SJSA1 (cell line): ENCODE measurements at regions not wholly inside any gene's neighbourhood (a gene's known extent, or its start where the extent isn't known, plus 50 kb on each side); places are given as distances from the start of the nearest gene placed in this dataset.
A peak's percentile ranks its signal among the peaks of the same experiment; 100 is the strongest.
"Not testable (repeated sequence)": the region's sequence is repeated elsewhere in the genome, so short reads cannot be mapped to it uniquely, and the experiment has no call there.

Source experiments
- DNase-seq, 2 experiments: peaks; one replicate each; pipeline ENCODE4 v3.0.0-alpha.2; 2015 to 2020; ENCODE audit warnings: low spot score in 2 of 2, low read depth in 1 of 2
- H3K27ac ChIP-seq: fragments of 250-450 bp; sonication (Bioruptor Pico); 2 replicates; pipeline ENCODE4 v1.5.1; 2020; ENCODE audit warnings: mild to moderate bottlenecking, moderate library complexity
- H3K27me3 ChIP-seq: fragments of 250-450 bp; sonication (Bioruptor Pico); replicated peaks from 2 replicates; pipeline ENCODE4 v1.5.1; 2020; ENCODE audit warnings: mild to moderate bottlenecking, moderate library complexity
- H3K36me3 ChIP-seq: fragments of 250-450 bp; sonication (Bioruptor Pico); 2 replicates; pipeline ENCODE4 v1.5.1; 2020; ENCODE audit warnings: mild to moderate bottlenecking
- H3K4me1 ChIP-seq: fragments of 250-450 bp; sonication (Bioruptor Pico); replicated peaks from 2 replicates; pipeline ENCODE4 v1.6.1; 2021; ENCODE audit warnings: mild to moderate bottlenecking
- H3K4me3 ChIP-seq: fragments of 250-450 bp; sonication (Bioruptor Pico); 2 replicates; pipeline ENCODE4 v1.5.1; 2020; ENCODE audit warnings: mild to moderate bottlenecking
- H3K9me3 ChIP-seq: fragments of 250-450 bp; sonication (Bioruptor Pico); replicated peaks from 2 replicates; pipeline ENCODE4 v1.5.1; 2020; ENCODE audit warnings: mild to moderate bottlenecking

DNA sequence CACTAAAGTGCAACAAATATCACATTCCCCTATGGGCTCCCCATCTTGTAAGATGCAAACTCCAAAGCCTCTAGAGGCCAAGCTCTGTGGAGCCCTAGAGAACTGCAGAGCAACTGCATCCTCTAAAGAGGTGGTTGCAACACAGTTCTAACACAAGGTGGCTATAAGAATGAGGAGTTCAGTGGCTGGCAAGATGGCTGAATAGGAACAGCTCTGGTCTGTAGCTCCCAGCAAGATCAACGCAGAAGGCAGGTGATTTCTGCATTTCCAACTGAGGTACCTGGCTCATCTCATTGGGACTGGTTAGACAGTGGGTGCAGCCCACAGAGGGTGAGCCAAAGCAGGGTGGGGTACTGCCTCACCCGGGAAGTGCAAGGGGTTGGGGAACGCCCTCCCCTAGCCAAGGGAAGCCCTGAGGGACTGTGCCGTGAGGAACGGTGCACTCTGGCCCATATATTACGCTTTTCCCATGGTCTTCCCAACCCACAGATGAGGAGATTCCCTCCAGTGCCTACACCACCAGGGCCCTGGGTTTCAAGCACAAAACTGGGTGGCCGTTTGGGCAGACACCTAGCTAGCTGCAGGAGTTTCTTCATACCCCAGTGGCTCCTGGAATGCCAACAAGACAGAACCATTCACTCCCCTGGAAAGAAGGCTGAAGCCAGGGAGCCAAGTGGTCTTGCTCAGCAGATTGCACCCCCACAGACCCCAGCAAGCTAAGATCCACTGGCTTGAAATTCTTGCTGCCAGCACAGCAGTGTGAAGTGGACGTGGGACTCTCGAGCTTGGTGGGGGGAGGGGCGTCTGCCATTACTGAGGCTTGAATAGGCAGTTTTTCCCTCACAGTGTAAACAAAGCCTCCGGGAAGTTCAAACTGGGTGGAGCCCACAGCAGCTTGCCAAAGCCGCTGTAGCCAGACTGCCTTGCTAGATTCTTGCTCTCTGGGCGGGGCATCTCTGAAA, 188.6 kb upstream of the EGLN3 start:
- H3K36me3 ChIP-seq, H3K4me3 ChIP-seq, H3K27me3 ChIP-seq, H3K27ac ChIP-seq, H3K4me1 ChIP-seq, H3K9me3 ChIP-seq: not testable (repeated sequence)
- peak; percentile 42 to 67 for DNase-seq

DNA sequence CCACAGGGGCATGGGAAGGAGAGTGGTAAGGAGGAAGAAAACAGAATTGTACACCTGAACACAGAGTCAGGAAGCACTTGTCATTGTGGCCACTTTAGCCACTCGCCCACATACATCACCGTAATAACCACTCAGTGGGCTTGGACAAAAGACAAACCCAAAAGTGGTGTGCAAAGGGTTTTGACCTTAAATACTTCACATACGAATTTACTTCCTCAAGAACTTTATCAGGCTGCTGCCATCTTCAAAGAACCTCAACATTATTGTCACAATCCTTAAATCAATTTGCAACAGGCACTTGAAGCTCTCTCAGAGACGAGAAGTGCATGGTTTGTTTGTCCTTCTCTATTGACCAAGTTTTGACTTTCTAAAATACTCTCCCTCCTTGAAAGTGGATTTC, 187.3 kb upstream of the EGLN3 start:
- no peak for DNase-seq
- Histone ChIP-seq H3K4me3 (no peak overlapping the region), H3K4me1 (peaks cover 9% of the 10 kb centered on the region), H3K27me3 (no peaks in the 10 kb centered on the region), H3K36me3 (no peaks in the 10 kb centered on the region), H3K9me3 (no peaks in the 10 kb centered on the region), H3K27ac (no peak overlapping the region)

DNA sequence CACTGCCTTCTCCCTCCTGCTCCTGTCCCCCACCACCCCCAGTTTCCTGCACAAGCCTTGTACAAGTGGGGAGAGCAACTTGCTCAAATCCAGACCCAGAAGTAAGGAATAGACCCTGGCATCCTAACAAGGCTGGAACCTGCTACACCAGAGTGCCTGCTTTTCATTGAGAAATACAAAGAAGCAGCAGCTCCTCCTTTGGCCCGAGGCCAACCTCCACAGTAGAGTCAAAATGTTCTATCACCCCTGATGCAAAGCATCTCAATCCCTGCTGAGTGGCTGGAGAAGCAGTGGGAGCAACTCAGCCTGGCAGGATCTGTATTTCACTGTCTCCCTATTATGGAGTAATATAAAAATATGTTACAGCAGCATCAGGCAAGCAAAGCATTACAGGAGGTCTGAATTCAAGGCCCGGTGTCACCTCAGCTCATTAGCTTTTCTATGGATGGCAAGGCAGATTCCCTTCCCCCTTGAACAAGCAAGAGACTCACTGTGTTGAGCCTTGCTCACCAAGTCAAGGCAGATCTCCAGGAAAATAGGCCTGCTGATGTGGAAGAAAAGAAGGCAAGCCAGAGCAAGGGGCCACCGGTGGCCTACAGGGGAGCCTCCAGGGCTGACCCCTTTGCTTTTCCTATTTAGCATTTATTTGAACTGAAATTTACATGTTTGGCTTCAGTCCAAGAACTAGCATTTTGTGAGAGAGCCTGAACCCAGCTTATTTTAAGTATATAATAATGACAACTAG, 186.3 kb upstream of the EGLN3 start:
- H3K36me3 ChIP-seq = no peaks in the 10 kb centered on the region
- no peaks in the 10 kb centered on the region for H3K27me3 ChIP-seq
- H3K27ac ChIP-seq = no peak overlapping the region
- H3K4me3 ChIP-seq = no peak overlapping the region
- H3K4me1 ChIP-seq = peaks cover 9% of the 10 kb centered on the region
- no peak for DNase-seq
- H3K9me3 ChIP-seq = no peaks in the 10 kb centered on the region

DNA sequence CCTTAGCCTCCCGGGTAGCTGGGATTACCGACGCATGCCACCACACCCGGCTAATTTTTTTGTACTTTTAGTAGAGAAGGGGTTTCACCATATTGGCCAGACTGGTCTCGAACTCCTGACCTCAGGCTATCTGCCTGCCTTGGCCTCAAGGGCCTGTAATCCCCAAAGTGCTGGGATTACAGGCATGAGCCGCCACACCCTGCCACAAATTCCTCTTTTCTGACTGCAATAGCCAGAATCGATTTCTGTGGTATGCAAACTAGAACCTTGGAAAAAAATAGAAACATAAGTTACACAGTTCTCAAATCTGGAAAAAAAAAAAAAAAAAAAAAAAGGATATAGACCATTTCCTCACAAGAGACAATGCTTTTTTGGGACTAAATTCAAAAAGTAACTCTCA, 184.6 kb upstream of the EGLN3 start:
- no peak overlapping the region for H3K4me3 ChIP-seq
- H3K4me1 ChIP-seq = peaks cover 9% of the 10 kb centered on the region
- H3K36me3 ChIP-seq = no peaks in the 10 kb centered on the region
- H3K27ac ChIP-seq = no peak overlapping the region
- no peak for DNase-seq
- no peaks in the 10 kb centered on the region for H3K9me3 ChIP-seq
- H3K27me3 ChIP-seq = no peaks in the 10 kb centered on the region

DNA sequence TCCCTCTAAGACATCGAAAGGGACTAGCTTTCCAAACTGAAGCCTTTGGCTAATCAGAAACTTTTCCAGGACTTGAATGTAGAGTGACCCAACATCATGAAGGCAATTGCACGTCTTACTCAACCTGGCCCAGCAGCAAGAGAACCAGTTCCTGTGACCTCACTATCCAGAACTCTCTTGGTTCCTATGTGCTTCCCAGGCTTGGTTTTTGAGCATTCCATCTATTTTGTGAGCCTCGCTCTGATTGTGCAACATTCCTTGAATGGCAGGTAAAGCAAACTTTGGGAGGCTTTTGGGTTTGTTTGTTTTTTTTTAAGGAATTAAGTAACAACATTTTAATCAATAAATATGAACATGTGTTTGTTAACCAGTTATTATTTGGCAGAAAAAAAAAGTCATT, 183.6 kb upstream of the EGLN3 start:
- no peaks in the 10 kb centered on the region for H3K27me3 ChIP-seq
- H3K4me1 ChIP-seq = peaks cover 3% of the 10 kb centered on the region
- no peaks in the 10 kb centered on the region for H3K36me3 ChIP-seq
- H3K9me3 ChIP-seq = no peaks in the 10 kb centered on the region
- DNase-seq = no peak
- H3K27ac ChIP-seq = no peak overlapping the region
- H3K4me3 ChIP-seq = no peak overlapping the region

DNA sequence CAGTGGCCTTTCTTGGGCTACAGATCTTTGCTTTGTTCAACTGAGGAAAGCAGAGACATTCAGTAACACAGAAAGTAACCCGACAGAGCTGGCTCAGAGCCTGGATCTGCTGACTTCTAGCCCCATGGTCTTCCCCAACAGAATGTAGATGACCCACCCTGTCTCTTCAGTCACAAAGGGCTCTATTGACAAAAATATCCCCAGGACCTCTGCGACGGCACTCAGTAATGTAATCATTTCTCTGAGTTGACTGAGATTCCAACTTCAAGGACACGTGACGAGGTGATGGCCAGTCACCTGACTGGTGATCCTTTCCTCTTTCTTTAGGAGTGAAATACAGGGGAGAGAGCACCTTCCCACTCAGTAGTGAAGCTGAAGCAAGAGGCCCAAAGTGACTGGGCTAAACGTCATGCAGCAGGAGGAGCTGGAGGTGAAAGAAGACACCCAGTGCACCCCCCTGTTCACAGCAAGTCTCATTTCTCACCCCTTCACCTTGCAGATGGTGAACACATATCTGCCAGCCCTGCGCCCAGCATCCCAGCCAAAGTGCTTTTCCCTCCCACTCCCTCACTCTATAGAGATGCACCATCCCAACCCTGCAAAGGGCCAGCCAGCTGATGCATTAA, 179.2 kb upstream of the EGLN3 start:
- Histone ChIP-seq H3K27ac (no peak overlapping the region), H3K4me3 (no peak overlapping the region)

DNA sequence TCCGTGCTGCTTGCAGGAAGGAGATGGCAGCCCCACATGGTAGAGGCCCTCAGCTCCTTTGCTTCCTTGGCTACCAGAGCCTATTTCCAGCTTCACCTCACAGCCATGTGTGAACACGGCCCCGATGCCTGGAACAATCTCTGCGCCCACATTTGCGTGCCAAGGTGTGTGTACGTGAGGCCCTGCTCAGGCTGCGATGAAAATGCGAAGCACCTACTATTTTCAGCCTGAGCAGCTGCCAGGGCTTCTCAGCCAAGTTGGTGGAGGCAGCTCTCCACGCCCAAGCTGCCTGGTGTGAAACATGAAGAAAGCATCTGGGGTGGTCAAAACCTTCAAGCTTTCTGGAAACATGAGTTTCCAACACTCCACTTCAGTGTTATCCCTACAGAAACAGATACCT, 177.8 kb upstream of the EGLN3 start:
- H3K9me3 ChIP-seq = no peaks in the 10 kb centered on the region
- no peaks in the 10 kb centered on the region; the same call in none of the 2 replicates for H3K4me1 ChIP-seq
- H3K4me3 ChIP-seq = no peak overlapping the region
- H3K27ac ChIP-seq = no peak overlapping the region
- no peaks in the 10 kb centered on the region for H3K36me3 ChIP-seq
- no peaks in the 10 kb centered on the region for H3K27me3 ChIP-seq
- no peak for DNase-seq

More for the DNA sequence above, 179.2 kb upstream of the EGLN3 start:
- DNase-seq = no peak
- Histone ChIP-seq H3K9me3 (no peaks in the 10 kb centered on the region), H3K4me1 (no peaks in the 10 kb centered on the region; the same call in none of the 2 replicates), H3K36me3 (no peaks in the 10 kb centered on the region), H3K27me3 (no peaks in the 10 kb centered on the region)

DNA sequence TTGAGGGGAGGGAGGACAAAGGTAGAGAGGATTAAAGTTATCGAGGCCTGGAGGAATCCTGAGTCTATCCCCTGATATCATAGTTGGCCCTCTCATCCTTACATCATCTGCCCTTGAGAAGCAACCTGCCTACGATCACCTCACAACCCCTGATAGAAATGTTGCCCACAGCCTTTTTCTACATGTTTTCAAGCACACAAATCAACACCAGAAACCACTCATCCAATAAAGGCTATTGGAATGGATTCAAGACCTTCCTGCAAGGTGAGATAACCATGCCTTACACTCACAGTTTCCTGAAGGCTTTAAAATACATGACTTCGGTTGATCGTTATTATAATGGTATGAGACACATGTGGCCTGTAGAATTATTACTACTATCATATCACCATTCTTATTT, 175.7 kb upstream of the EGLN3 start:
- Histone ChIP-seq H3K4me3 (no peak overlapping the region), H3K27me3 (no peaks in the 10 kb centered on the region), H3K36me3 (no peaks in the 10 kb centered on the region), H3K27ac (no peak overlapping the region), H3K9me3 (no peaks in the 10 kb centered on the region), H3K4me1 (no peaks in the 10 kb centered on the region; the same call in none of the 2 replicates)
- DNase-seq = no peak

DNA sequence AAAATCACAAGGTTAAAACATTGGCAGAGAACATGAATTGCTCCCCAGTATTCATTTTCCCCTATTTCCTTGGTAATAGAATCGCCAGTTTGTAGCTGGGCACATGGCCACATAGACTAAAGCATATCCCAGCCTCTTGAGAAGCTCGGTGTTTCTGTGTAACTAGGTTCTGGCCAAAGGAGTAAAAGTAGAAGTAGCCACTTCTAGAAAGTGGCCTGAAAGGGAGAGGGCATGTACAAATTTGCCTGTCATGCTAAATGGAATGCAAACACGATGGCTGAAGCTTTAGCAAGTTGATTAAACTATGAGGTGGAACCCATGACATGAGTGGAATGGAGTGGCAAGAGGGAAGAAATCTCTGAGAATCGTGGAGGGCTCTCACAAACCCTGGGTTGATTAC, 173.7 kb upstream of the EGLN3 start:
- Histone ChIP-seq H3K36me3 (no peaks in the 10 kb centered on the region), H3K4me1 (no peaks in the 10 kb centered on the region), H3K27ac (no peak overlapping the region), H3K9me3 (no peaks in the 10 kb centered on the region), H3K27me3 (no peaks in the 10 kb centered on the region), H3K4me3 (no peak overlapping the region)
- DNase-seq = no peak

DNA sequence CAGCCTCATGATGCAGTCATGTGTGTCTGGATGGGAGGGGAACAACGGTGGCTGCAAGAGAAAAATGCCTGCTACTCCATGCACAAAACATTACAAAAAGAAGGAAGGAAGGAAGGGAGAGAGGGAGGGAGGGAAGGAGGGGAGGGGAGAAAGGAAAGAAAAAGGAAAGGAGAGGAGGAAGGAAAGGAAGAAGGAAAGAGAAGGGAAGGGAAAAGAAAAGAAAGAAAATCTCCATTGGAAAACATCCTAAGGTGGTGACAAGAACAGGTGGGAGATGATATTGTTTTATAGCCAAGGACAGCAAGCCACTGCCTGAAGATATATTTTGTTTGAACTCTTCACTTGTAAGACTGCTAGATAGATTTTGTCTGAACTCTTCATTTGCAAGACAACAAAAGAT, 171.8 kb upstream of the EGLN3 start:
- no peak overlapping the region for H3K27ac ChIP-seq
- no peaks in the 10 kb centered on the region for H3K9me3 ChIP-seq
- H3K36me3 ChIP-seq = no peaks in the 10 kb centered on the region
- H3K27me3 ChIP-seq = no peaks in the 10 kb centered on the region
- H3K4me3 ChIP-seq = no peak overlapping the region
- H3K4me1 ChIP-seq = no peaks in the 10 kb centered on the region
- DNase-seq = no peak

DNA sequence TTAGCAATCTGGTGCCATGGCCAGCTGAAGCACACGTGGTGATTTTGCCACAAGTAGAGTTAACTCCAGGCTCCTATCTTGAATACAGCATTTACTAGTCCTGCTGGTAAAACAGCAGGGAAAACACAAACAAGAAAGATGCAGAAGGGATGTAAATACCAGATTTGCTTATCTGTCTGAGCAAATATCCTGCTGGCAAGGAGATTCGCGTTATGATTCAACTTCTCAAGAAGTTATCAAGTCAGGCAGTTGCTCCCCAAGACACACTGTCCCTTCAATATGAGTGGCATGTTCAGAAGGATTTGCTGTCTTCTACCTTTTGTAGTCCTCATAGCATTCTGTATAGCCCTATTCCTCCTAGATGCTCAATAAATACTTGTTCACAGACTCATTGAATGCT, 171.2 kb upstream of the EGLN3 start:
- no peaks in the 10 kb centered on the region for H3K9me3 ChIP-seq
- DNase-seq = no peak
- no peaks in the 10 kb centered on the region for H3K27me3 ChIP-seq
- H3K4me3 ChIP-seq = no peak overlapping the region
- no peaks in the 10 kb centered on the region for H3K36me3 ChIP-seq
- no peak overlapping the region for H3K27ac ChIP-seq
- no peaks in the 10 kb centered on the region for H3K4me1 ChIP-seq

DNA sequence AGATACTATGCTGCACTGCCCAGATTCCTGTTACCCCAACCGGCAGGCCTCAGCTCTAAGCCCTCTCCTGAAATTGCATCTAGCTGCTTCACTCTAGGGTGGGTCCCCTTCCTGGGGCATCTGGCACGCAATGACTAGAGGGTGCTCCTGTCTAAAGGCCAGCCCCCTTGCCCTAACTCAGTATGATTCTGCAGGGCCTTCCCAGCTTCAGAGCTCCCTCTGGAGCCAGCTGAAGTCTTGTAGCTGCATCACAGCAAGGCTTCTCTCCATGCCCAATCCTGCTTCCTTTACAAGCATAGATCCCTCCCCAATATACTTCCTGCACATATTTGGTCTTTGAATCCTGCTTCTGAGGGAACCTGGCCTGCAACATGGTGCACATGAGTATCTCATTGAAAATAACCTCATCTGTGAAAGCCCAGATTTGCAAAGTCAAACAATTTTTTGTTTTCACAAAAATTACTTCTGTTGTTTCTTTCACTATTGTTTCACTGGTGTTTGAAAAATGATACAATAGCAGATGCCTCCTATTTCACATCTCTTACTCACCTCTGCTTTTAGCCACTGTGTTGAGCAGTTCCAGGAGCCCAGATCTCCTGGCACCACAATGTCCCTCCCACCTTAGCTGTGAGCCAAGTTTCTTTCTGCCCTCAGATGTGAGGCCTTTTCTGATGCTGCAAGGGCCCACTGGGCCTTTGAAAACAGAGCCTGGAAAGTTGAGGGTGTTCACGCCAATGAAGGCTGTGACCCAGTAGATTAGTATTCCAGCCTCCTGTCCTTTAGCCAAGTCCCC, 169.5 kb upstream of the EGLN3 start:
- H3K9me3 ChIP-seq = no peaks in the 10 kb centered on the region
- no peaks in the 10 kb centered on the region for H3K4me1 ChIP-seq
- H3K27me3 ChIP-seq = no peaks in the 10 kb centered on the region
- no peak overlapping the region for H3K27ac ChIP-seq
- no peaks in the 10 kb centered on the region for H3K36me3 ChIP-seq
- no peak overlapping the region for H3K4me3 ChIP-seq
- DNase-seq = no peak

DNA sequence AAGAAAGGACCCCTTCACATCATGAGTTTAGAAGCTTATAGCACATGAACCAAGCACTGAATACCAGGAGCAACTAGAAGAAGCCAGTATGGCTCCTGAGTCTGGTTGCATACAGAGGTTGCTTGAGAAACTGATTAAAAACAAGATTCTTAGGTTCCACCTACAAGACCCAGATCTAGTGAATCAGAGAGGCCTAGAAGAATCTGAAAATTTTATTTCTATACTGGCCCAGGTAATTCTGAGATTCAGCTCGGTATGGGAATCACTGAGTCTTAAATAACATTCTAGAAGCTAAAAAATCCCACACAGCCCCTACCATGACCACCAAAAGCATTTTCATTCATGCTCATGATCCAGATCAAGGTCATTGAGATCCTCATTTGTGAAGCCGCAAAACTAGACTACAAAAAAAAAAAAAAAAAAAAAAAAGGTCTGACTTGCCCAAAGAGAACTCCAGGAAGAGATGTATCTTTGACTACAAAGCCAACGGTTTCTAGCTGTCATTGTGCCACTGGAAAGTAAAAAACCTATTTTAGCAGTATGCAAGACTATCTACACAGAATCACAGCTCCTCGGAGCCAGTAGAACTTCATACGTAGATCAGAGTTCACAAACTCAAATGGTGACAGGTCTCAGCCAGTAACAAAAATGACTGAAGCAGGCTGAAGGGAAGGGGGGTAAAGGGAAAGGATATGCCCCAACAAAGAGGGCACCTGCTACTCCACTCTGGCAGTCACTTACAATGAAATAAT, 168.4 kb upstream of the EGLN3 start:
- H3K9me3 ChIP-seq = no peaks in the 10 kb centered on the region
- no peaks in the 10 kb centered on the region for H3K36me3 ChIP-seq
- no peak for DNase-seq
- no peaks in the 10 kb centered on the region for H3K27me3 ChIP-seq
- no peak overlapping the region for H3K4me3 ChIP-seq
- no peak overlapping the region for H3K27ac ChIP-seq
- H3K4me1 ChIP-seq = no peaks in the 10 kb centered on the region
